K562 (cell line): ENCODE measurements at regions not wholly inside any gene's neighbourhood (a gene's known extent, or its start where the extent isn't known, plus 50 kb on each side); places are given as distances from the start of the nearest gene placed in this dataset.

Source experiments
- ATAC-seq: fragments of 200-7000 bp; cut with Tn5 transposase; 3 replicates; pipeline ENCODE4 v1.9.1; 2020; ENCODE audit warnings: moderate library complexity
- BruUV-seq: library from RNA; stranded (reverse); fragments of 400-500 nt; replicated peaks from 2 replicates; lab custom pipeline; 2021; lab: Mats Ljungman, UMichigan
- CTCF ChIA-PET: fragments of 300-600 bp; formaldehyde crosslinking; extraction: SDS; loops from one replicate; lab custom pipeline; 2021; ENCODE audit warnings: low intra/inter-chr PET ratio; lab: Yijun Ruan, JAX
- POLR2A ChIA-PET: fragments of 300-600, 350-650 bp; sonication (Branson Sonifier 250); formaldehyde crosslinking; extraction: SDS; loops from one replicate; lab custom pipeline; 2021; ENCODE audit warnings: antibody characterized with exemption, inconsistent platforms; lab: Yijun Ruan, JAX
- DNase-seq, 4 experiments: peaks; one replicate each; pipeline versions ENCODE4 v3.0.0 to v3.0.0-alpha.2; 2011 to 2018; ENCODE audit warnings: low spot score in 3 of 4, mixed read lengths in 3 of 4; ENCODE audit errors: extremely low read depth in 1 of 4
- FAIRE-seq: peaks from 2 replicates; lab custom pipeline; 2011; peaks lifted over from hg19 to GRCh38; lab: Jason Lieb, UNC
- H2AFZ ChIP-seq: 2 replicates; pipeline ENCODE4 v1.6.0; 2011; ENCODE audit warnings: low read depth, low read length, control low read depth, inconsistent platforms
- H3K27ac ChIP-seq: fragments of 200-600 bp; 3 replicates; pipeline ENCODE4 v1.8.0; 2011; ENCODE audit warnings: low read depth, mild to moderate bottlenecking, control low read depth, inconsistent platforms, low read length, moderate library complexity, mixed read lengths; ENCODE audit errors: extremely low read depth
- H3K27me3 ChIP-seq, 2 experiments: fragments of 300-600 bp in 1 of 2; 2 replicates in 1 of 2; 3 replicates in 1 of 2; pipeline versions ENCODE4 v1.6.0 to v1.8.0; 2011; ENCODE audit warnings: inconsistent platforms in 2 of 2, low read length in 2 of 2, mild to moderate bottlenecking in 1 of 2, mixed read lengths in 1 of 2, moderate library complexity in 1 of 2; ENCODE audit not compliant: control insufficient read depth in 2 of 2, insufficient read depth in 2 of 2
- H3K36me3 ChIP-seq: fragments of 300-600 bp; 3 replicates; pipeline ENCODE4 v1.8.0; 2011; ENCODE audit warnings: mild to moderate bottlenecking, low read length, inconsistent platforms; ENCODE audit not compliant: control insufficient read depth, insufficient read depth
- H3K4me1 ChIP-seq, 2 experiments: fragments of 200-600 bp in 1 of 2; replicated peaks in 1 of 2; 2 replicates in 1 of 2; 3 replicates in 1 of 2; pipeline versions ENCODE4 v1.5.1 to v1.8.0; 2011; ENCODE audit warnings: inconsistent platforms in 2 of 2, low read length in 2 of 2, mild to moderate bottlenecking in 1 of 2, mixed read lengths in 1 of 2, moderate library complexity in 1 of 2; ENCODE audit not compliant: control insufficient read depth in 2 of 2, insufficient read depth in 2 of 2
- H3K4me2 ChIP-seq: 2 replicates; pipeline ENCODE4 v1.6.1; 2011; ENCODE audit warnings: low read length, control low read depth, inconsistent platforms, mixed read lengths; ENCODE audit not compliant: insufficient read depth
- H3K4me3 ChIP-seq: fragments of 200-600 bp; sonication (generic), shearing (Covaris generic); 2 replicates; pipeline ENCODE4 v1.5.1; 2016; ENCODE audit warnings: control low read depth, inconsistent platforms
- H3K79me2 ChIP-seq: fragments of 200-600 bp; 3 replicates; pipeline ENCODE4 v1.8.0; 2011; ENCODE audit warnings: low read length, inconsistent platforms; ENCODE audit not compliant: control insufficient read depth, insufficient read depth
- H3K9ac ChIP-seq, 2 experiments: 2 replicates each; pipeline versions ENCODE4 v1.6.0 to v1.6.1; 2011; ENCODE audit warnings: low read depth in 2 of 2, low read length in 2 of 2, control low read depth in 1 of 2, inconsistent platforms in 1 of 2, mild to moderate bottlenecking in 1 of 2, mixed read lengths in 1 of 2; ENCODE audit not compliant: insufficient read depth in 1 of 2
- H3K9me1 ChIP-seq: one replicate; pipeline ENCODE4 v1.6.0; 2011; ENCODE audit warnings: inconsistent platforms, mild to moderate bottlenecking, low read length, moderate library complexity; ENCODE audit not compliant: control insufficient read depth, insufficient read depth
- H3K9me3 ChIP-seq: replicated peaks from 2 replicates; pipeline ENCODE4 v1.5.1; 2011; ENCODE audit warnings: low read depth, low read length, inconsistent platforms; ENCODE audit not compliant: control insufficient read depth, insufficient read depth
- H4K20me1 ChIP-seq: replicated peaks from 2 replicates; pipeline ENCODE4 v1.6.1; 2011; ENCODE audit warnings: low read length, inconsistent platforms, mixed read lengths; ENCODE audit not compliant: control insufficient read depth, insufficient read depth
- CBFA2T3 ChIP-seq: fragments of 450-650 bp; IDR thresholded peaks from 2 replicates; pipeline ENCODE4 v1.6.1; 2017
- JUN ChIP-seq, 2 experiments: sonication (generic) in 1 of 2; formaldehyde crosslinking in 1 of 2; IDR thresholded peaks; 2 replicates each; pipeline versions ENCODE4 v1.6.1 to v1.8.0; 2012 to 2022; ENCODE audit warnings: borderline replicate concordance in 2 of 2, mild to moderate bottlenecking in 2 of 2, improper control_type of control experiment in 1 of 2, low read depth in 1 of 2, low read length in 1 of 2, missing genetic modification reagents in 1 of 2
- MAZ ChIP-seq, 2 experiments: fragments of 450-650 bp in 1 of 2; sonication (generic) in 1 of 2; formaldehyde crosslinking; IDR thresholded peaks in 1 of 2; conservative IDR thresholded peaks in 1 of 2; 2 replicates each; pipeline versions ENCODE4 v1.4.0 to v1.5.0; 2020; ENCODE audit warnings: mild to moderate bottlenecking in 1 of 2, missing genetic modification reagents in 1 of 2
- SMARCE1 ChIP-seq: fragments of 450-650 bp; IDR thresholded peaks from 2 replicates; pipeline ENCODE4 v1.7.1; 2016; ENCODE audit warnings: mild to moderate bottlenecking
- TARDBP ChIP-seq: fragments of 450-650 bp; IDR thresholded peaks from 2 replicates; pipeline ENCODE4 v1.6.1; 2016
- ZNF217 ChIP-seq: sonication (generic); formaldehyde crosslinking; IDR thresholded peaks from 2 replicates; pipeline ENCODE4 v1.8.0; 2022; ENCODE audit warnings: mild to moderate bottlenecking, missing genetic modification reagents
- WGBS: fragments of 100-300 bp; shearing (Covaris generic); methylation state at CpG from one replicate; pipeline ENCODE4 v1.1.6; 2016; ENCODE audit warnings: low coverage, mixed read lengths; ENCODE audit not compliant: insufficient coverage; ENCODE audit errors: missing lambda C conversion rate; 5-methylcytosine and 5-hydroxymethylcytosine counted together
- in situ Hi-C: fragments of 300-500 bp; cut with MboI; formaldehyde crosslinking; loops from 4 replicates; pipeline ENCODE4 v1.15.0; 2018; ENCODE audit warnings: inconsistent platforms, mixed read lengths
- intact Hi-C: fragments of 100-400 bp; cut with micrococcal nuclease; formaldehyde crosslinking; loops from 2 replicates; pipeline ENCODE4 v1.14.2; 2022

DNA sequence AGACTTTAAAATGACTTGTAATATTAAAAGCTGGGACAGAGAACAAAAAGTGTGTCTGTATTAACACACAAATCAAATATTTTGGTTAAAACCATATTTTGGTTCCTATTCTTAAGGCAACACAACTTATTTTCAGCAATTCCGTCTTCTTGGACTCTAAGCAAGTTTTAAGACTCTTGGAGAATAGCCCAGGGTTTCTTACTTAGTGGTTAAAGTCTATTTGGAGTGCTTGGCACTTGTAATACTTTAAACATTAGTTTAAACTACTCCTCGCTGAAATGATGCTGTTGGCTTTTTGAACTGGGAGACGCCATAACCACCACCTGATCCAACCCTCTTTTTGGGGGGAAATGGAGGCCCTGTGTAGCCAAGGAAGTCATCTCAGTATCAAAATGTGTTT is 109.7 kb upstream of the GMDS start (continued):
- TF ChIP-seq JUN (IDR thresholded peaks at IDR 0.05; ENCODE audit: borderline replicate concordance, low read depth, low read length) (no peak), JUN (CRISPR knock-in tag; IDR thresholded peaks at IDR 0.05; ENCODE audit: borderline replicate concordance) (no peak), SMARCE1 (no peak), CBFA2T3 (no peak)

DNA sequence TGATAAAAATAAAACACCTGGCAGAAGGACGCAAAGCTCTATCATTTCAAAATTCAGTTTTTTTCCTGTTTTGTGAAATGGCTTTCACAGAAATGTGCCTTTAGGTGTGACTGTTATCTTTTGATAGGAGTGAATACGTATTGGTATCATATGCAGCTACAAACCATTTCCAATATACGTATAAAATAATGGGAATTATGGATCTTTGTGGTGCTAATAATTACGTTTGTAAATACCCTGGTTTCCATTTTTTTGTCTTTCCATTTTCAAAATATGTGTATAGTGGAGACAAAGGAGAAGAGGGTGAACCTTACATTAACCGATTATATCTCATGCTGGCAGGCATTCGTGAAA is 108.7 kb upstream of the GMDS start:
- no peaks in the 10 kb centered on the region for H3K4me1 ChIP-seq
- 0 out of 4 replicates have a peak, but pooled peaks of 1 of the 2 experiments have one; percentile 8 for TF ChIP-seq MAZ (CRISPR knock-in tag; conservative IDR thresholded peaks at IDR 0.05 in 1 of 2, IDR thresholded peaks at IDR 0.05 in 1 of 2)
- no peak for TF ChIP-seq ZNF217 (CRISPR knock-in tag)
- no peak for TF ChIP-seq TARDBP
- FAIRE-seq (no peak), ATAC-seq (no peak), DNase-seq (no peak)
- no TSS peak for BruUV-seq
- no peak overlapping the region for H3K27ac ChIP-seq
- no peak overlapping the region for H3K4me3 ChIP-seq
- H3K9ac ChIP-seq, result no peak overlapping the region
- H3K9me3 ChIP-seq, result no peaks in the 10 kb centered on the region
- intact Hi-C loops (loop anchor here (1.0 to 10.0 kb wide), 7 partner anchors 145 to 757 kb away; no protein-coding TSS in a partner anchor), in situ Hi-C loops (loop anchor here (10.0 kb wide), 2 partner anchors 459 to 759 kb away; no protein-coding TSS in a partner anchor)
- H3K4me2 ChIP-seq, result no peak overlapping the region
- ChIA-PET POLR2A (interaction anchor here (0.6 to 1.3 kb wide), 2 partner anchors 132 to 166 kb away, joined by 3 to 5 read pairs; no protein-coding TSS in a partner anchor), CTCF (interaction anchor here (0.6 to 2.0 kb wide), 7 partner anchors 89 to 758 kb away, joined by 3 to 17 read pairs (median 6); no protein-coding TSS in a partner anchor)
- H4K20me1 ChIP-seq, result no peaks in the 10 kb centered on the region
- WGBS, result 11% methylated on average over 6 of the region's 6 CpGs
- H3K36me3 ChIP-seq, result no peaks in the 10 kb centered on the region
- no peaks in the 10 kb centered on the region for H3K9me1 ChIP-seq
- no peaks in the 10 kb centered on the region; a peak in 2 of 5 replicates for H3K27me3 ChIP-seq
- no peak overlapping the region for H2AFZ ChIP-seq
- no peaks in the 10 kb centered on the region for H3K79me2 ChIP-seq
